K562 (cell line): ENCODE measurements at regions not wholly inside any gene's neighbourhood (a gene's known extent, or its start where the extent isn't known, plus 50 kb on each side); places are given as distances from the start of the nearest gene placed in this dataset.

ENCODE experiments used
- ATAC-seq: fragments of 200-7000 bp; cut with Tn5 transposase; 3 replicates; pipeline ENCODE4 v1.9.1; 2020; ENCODE audit warnings: moderate library complexity
- BruUV-seq: library from RNA; stranded (reverse); fragments of 400-500 nt; replicated peaks from 2 replicates; lab custom pipeline; 2021; lab: Mats Ljungman, UMichigan
- CTCF ChIA-PET: fragments of 300-600 bp; formaldehyde crosslinking; extraction: SDS; loops from one replicate; lab custom pipeline; 2021; ENCODE audit warnings: low intra/inter-chr PET ratio; lab: Yijun Ruan, JAX
- POLR2A ChIA-PET: fragments of 300-600, 350-650 bp; sonication (Branson Sonifier 250); formaldehyde crosslinking; extraction: SDS; loops from one replicate; lab custom pipeline; 2021; ENCODE audit warnings: antibody characterized with exemption, inconsistent platforms; lab: Yijun Ruan, JAX
- DNase-seq, 4 experiments: peaks; one replicate each; pipeline versions ENCODE4 v3.0.0 to v3.0.0-alpha.2; 2011 to 2018; ENCODE audit warnings: low spot score in 3 of 4, mixed read lengths in 3 of 4; ENCODE audit errors: extremely low read depth in 1 of 4
- FAIRE-seq: peaks from 2 replicates; lab custom pipeline; 2011; peaks lifted over from hg19 to GRCh38; lab: Jason Lieb, UNC
- H2AFZ ChIP-seq: 2 replicates; pipeline ENCODE4 v1.6.0; 2011; ENCODE audit warnings: low read depth, low read length, control low read depth, inconsistent platforms
- H3K27ac ChIP-seq: fragments of 200-600 bp; 3 replicates; pipeline ENCODE4 v1.8.0; 2011; ENCODE audit warnings: low read depth, mild to moderate bottlenecking, control low read depth, inconsistent platforms, low read length, moderate library complexity, mixed read lengths; ENCODE audit errors: extremely low read depth
- H3K27me3 ChIP-seq, 2 experiments: fragments of 300-600 bp in 1 of 2; 2 replicates in 1 of 2; 3 replicates in 1 of 2; pipeline versions ENCODE4 v1.6.0 to v1.8.0; 2011; ENCODE audit warnings: inconsistent platforms in 2 of 2, low read length in 2 of 2, mild to moderate bottlenecking in 1 of 2, mixed read lengths in 1 of 2, moderate library complexity in 1 of 2; ENCODE audit not compliant: control insufficient read depth in 2 of 2, insufficient read depth in 2 of 2
- H3K36me3 ChIP-seq: fragments of 300-600 bp; 3 replicates; pipeline ENCODE4 v1.8.0; 2011; ENCODE audit warnings: mild to moderate bottlenecking, low read length, inconsistent platforms; ENCODE audit not compliant: control insufficient read depth, insufficient read depth
- H3K4me1 ChIP-seq, 2 experiments: fragments of 200-600 bp in 1 of 2; replicated peaks in 1 of 2; 2 replicates in 1 of 2; 3 replicates in 1 of 2; pipeline versions ENCODE4 v1.5.1 to v1.8.0; 2011; ENCODE audit warnings: inconsistent platforms in 2 of 2, low read length in 2 of 2, mild to moderate bottlenecking in 1 of 2, mixed read lengths in 1 of 2, moderate library complexity in 1 of 2; ENCODE audit not compliant: control insufficient read depth in 2 of 2, insufficient read depth in 2 of 2
- H3K4me2 ChIP-seq: 2 replicates; pipeline ENCODE4 v1.6.1; 2011; ENCODE audit warnings: low read length, control low read depth, inconsistent platforms, mixed read lengths; ENCODE audit not compliant: insufficient read depth
- H3K4me3 ChIP-seq: fragments of 200-600 bp; sonication (generic), shearing (Covaris generic); 2 replicates; pipeline ENCODE4 v1.5.1; 2016; ENCODE audit warnings: control low read depth, inconsistent platforms
- H3K79me2 ChIP-seq: fragments of 200-600 bp; 3 replicates; pipeline ENCODE4 v1.8.0; 2011; ENCODE audit warnings: low read length, inconsistent platforms; ENCODE audit not compliant: control insufficient read depth, insufficient read depth
- H3K9ac ChIP-seq, 2 experiments: 2 replicates each; pipeline versions ENCODE4 v1.6.0 to v1.6.1; 2011; ENCODE audit warnings: low read depth in 2 of 2, low read length in 2 of 2, control low read depth in 1 of 2, inconsistent platforms in 1 of 2, mild to moderate bottlenecking in 1 of 2, mixed read lengths in 1 of 2; ENCODE audit not compliant: insufficient read depth in 1 of 2
- H3K9me1 ChIP-seq: one replicate; pipeline ENCODE4 v1.6.0; 2011; ENCODE audit warnings: inconsistent platforms, mild to moderate bottlenecking, low read length, moderate library complexity; ENCODE audit not compliant: control insufficient read depth, insufficient read depth
- H3K9me3 ChIP-seq: replicated peaks from 2 replicates; pipeline ENCODE4 v1.5.1; 2011; ENCODE audit warnings: low read depth, low read length, inconsistent platforms; ENCODE audit not compliant: control insufficient read depth, insufficient read depth
- H4K20me1 ChIP-seq: replicated peaks from 2 replicates; pipeline ENCODE4 v1.6.1; 2011; ENCODE audit warnings: low read length, inconsistent platforms, mixed read lengths; ENCODE audit not compliant: control insufficient read depth, insufficient read depth
- EGR1 ChIP-seq: fragments of 450-650 bp; conservative IDR thresholded peaks from 2 replicates; pipeline ENCODE4 v1.6.1; 2017; ENCODE audit warnings: mild to moderate bottlenecking
- ETV1 ChIP-seq: fragments of 450-650 bp; conservative IDR thresholded peaks from 2 replicates; pipeline ENCODE4 v1.6.1; 2016; ENCODE audit warnings: missing genetic modification characterization, control low read depth, low read depth, missing compliant biosample characterization
- FOSL1 ChIP-seq: fragments of 200-800 bp; sonication (Bioruptor generic); conservative IDR thresholded peaks from 2 replicates; pipeline ENCODE4 v1.6.1; 2016; ENCODE audit warnings: missing genetic modification characterization, missing compliant biosample characterization
- MTA3 ChIP-seq: fragments of 450-650 bp; formaldehyde crosslinking; IDR thresholded peaks from 2 replicates; pipeline ENCODE4 v1.6.1; 2017; ENCODE audit warnings: mild to moderate bottlenecking, borderline replicate concordance
- PKNOX1 ChIP-seq: fragments of 450-650 bp; IDR thresholded peaks from 2 replicates; pipeline ENCODE4 v1.6.1; 2016
- TBP ChIP-seq: optimal IDR thresholded peaks from 2 replicates; pipeline ENCODE3; 2011; ENCODE audit warnings: low read depth, low read length, improper control_type of control experiment
- THRA ChIP-seq: fragments of 450-650 bp; IDR thresholded peaks from 2 replicates; pipeline ENCODE4 v1.6.1; 2017; ENCODE audit warnings: mild to moderate bottlenecking, moderate library complexity
- ZNF699 ChIP-seq: fragments of 250-450 bp; sonication (Bioruptor Pico); IDR thresholded peaks from 2 replicates; pipeline ENCODE4 v1.8.0; 2021; ENCODE audit warnings: mild to moderate bottlenecking, moderate library complexity; ENCODE audit not compliant: insufficient replicate concordance
- ZNF830 ChIP-seq: fragments of 250-450 bp; sonication (Bioruptor Pico); IDR thresholded peaks from 2 replicates; pipeline ENCODE4 v1.5.0; 2021; ENCODE audit warnings: mild to moderate bottlenecking
- WGBS: fragments of 100-300 bp; shearing (Covaris generic); methylation state at CpG from one replicate; pipeline ENCODE4 v1.1.6; 2016; ENCODE audit warnings: low coverage, mixed read lengths; ENCODE audit not compliant: insufficient coverage; ENCODE audit errors: missing lambda C conversion rate; 5-methylcytosine and 5-hydroxymethylcytosine counted together
- in situ Hi-C: fragments of 300-500 bp; cut with MboI; formaldehyde crosslinking; loops from 4 replicates; pipeline ENCODE4 v1.15.0; 2018; ENCODE audit warnings: inconsistent platforms, mixed read lengths
- intact Hi-C: fragments of 100-400 bp; cut with micrococcal nuclease; formaldehyde crosslinking; loops from 2 replicates; pipeline ENCODE4 v1.14.2; 2022
- TF ChIP-seq, protein P1 (sequence below): fragments of 450-650 bp; formaldehyde crosslinking; IDR thresholded peaks from 2 replicates; pipeline ENCODE4 v1.4.0; 2022; ENCODE audit warnings: mild to moderate bottlenecking, moderate library complexity

DNA sequence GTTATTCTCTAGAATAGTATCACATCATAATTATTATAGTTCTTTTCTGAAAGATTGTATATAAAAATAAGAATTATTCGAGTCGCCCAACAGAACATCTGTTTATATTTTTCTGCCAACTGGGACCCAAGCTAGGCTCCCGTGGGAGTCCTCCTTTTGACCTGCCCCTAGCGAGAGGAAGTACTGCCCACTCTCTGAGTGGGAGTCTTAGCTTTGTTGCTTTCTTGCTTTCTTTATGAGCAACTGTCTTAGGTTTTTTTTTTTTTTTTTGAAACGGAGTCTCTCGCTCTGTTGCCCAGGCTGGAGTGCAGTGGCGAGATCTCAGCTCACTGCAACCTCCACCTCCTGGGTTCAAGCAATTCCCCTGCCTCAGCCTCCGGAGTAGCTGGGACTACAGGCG, 202.0 kb upstream of the ZNF184 start:
- Histone ChIP-seq H3K27ac (no peak overlapping the region), H3K9me3 (peaks cover 2% of the 10 kb centered on the region; the same call in 1 of the 2 replicates), H3K4me2 (no peak overlapping the region), H3K4me1 (peaks cover 2 to 6% of the 10 kb centered on the region in 2 experiments; a peak in 4 of 5 replicates), H3K4me3 (no peak overlapping the region), H3K9ac (no peak overlapping the region), H2AFZ (no peak overlapping the region), H3K9me1 (no peaks in the 10 kb centered on the region), H3K27me3 (no peaks in the 10 kb centered on the region), H4K20me1 (no peaks in the 10 kb centered on the region)
- ChIA-PET CTCF (interaction anchor here (0.6 kb wide), 1 partner anchor 221 kb away, joined by 4 read pairs; no protein-coding TSS in a partner anchor), POLR2A (interaction anchor here (0.9 to 2.1 kb wide), 3 partner anchors 9 to 19 kb away, joined by 3 to 5 read pairs (median 5); no protein-coding TSS in a partner anchor)
- intact Hi-C loops (loop anchor here (5.0 to 10.0 kb wide), 3 partner anchors 128 to 490 kb away; a partner anchor contains a TSS), in situ Hi-C loops (no loop called here)
- no peak for DNase-seq
- BruUV-seq, result no TSS peak
- ATAC-seq, result no peak
- TF ChIP-seq ETV1 (no peak), EGR1 (peak; percentile 52; the same call in 1 of the 2 replicates)
- TF ChIP-seq, all 486 proteins: peak for 1
- FAIRE-seq, result no peak
- Histone ChIP-seq H3K36me3 (no peaks in the 10 kb centered on the region), H3K79me2 (no peaks in the 10 kb centered on the region)
- WGBS, result 54% methylated on average over 8 of the region's 9 CpGs

DNA sequence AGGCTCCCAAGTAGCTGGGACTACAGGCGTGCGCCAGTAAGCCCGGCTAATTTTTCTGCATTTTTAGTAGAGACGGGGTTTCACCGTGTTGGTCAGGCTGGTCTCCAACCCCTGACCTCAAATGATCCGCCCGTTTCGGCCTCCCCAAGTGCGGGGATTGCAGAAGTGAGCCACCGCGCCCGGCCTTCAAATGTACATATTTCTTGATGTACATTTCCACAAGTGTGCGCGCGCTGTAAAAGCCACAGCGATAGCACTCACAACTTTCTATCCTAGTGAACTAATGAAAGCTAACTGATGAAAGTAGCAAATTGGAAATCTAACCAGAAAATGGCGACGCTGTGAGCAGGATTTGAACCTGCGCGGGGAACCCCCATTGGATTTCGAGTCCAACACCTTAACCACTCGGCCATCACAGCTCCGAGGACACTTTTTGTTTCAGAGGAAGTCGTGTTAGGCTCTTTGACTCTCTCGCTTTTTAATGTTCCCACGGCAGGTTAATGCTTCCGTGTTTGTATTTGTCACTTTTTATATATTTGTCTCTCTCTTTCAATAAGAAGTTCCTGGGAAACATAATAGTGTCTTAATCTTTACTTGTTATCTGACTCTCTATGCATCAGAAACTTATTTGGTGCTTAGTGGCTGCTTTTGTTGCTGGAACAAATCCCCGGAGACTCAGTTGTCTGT, 199.4 kb upstream of the ZNF184 start:
- H4K20me1 ChIP-seq, result no peaks in the 10 kb centered on the region
- no peaks in the 10 kb centered on the region for H3K27me3 ChIP-seq
- peaks cover 7% of the 10 kb centered on the region in 2 experiments; a peak in 4 of 5 replicates for H3K4me1 ChIP-seq
- FAIRE-seq (peak; percentile 65), ATAC-seq (peak; percentile 72), DNase-seq (peak; percentile 59 to 96 (median 70))
- intact Hi-C loops (loop anchor here (1.0 to 10.0 kb wide), 5 partner anchors 16 to 487 kb away; a partner anchor contains a TSS), in situ Hi-C loops (no loop called here)
- H3K27ac ChIP-seq, result peak overlapping the region; percentile 82
- H3K9me3 ChIP-seq, result no peaks in the 10 kb centered on the region
- H3K9me1 ChIP-seq, result no peaks in the 10 kb centered on the region
- H3K9ac ChIP-seq, result peak overlapping the region; percentile 36 to 67; a peak in 3 of 4 replicates
- no peaks in the 10 kb centered on the region for H3K36me3 ChIP-seq
- POLR2A ChIA-PET, result interaction anchor here (0.5 to 2.1 kb wide), 17 partner anchors 9 to 1071 kb away, joined by 3 to 10 read pairs (median 4); a partner anchor contains a TSS
- H3K4me3 ChIP-seq, result peak overlapping the region; percentile 53
- BruUV-seq, result TSS peak; percentile 100
- H2AFZ ChIP-seq, result peak overlapping the region; percentile 98
- peak overlapping the region; percentile 94 for H3K4me2 ChIP-seq
- H3K79me2 ChIP-seq, result no peaks in the 10 kb centered on the region
- CTCF ChIA-PET, result interaction anchor here (0.6 kb wide), 1 partner anchor 99 kb away, joined by 4 read pairs; no protein-coding TSS in a partner anchor
- under 1% methylated on average over 28 of the region's 28 CpGs for WGBS
- TF ChIP-seq THRA (peak; percentile 85), TBP (peak; percentile 99), FOSL1 (tag) (peak; percentile 45; the same call in 1 of the 2 replicates), ZNF699 (no peak), PKNOX1 (no peak), MTA3 (peak; percentile 92), ZNF830 (CRISPR knock-in tag) (0 out of 2 replicates have a peak, but pooled peaks have one; percentile 79)
- TF ChIP-seq, protein P1, sequence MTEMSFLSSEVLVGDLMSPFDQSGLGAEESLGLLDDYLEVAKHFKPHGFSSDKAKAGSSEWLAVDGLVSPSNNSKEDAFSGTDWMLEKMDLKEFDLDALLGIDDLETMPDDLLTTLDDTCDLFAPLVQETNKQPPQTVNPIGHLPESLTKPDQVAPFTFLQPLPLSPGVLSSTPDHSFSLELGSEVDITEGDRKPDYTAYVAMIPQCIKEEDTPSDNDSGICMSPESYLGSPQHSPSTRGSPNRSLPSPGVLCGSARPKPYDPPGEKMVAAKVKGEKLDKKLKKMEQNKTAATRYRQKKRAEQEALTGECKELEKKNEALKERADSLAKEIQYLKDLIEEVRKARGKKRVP (CRISPR knock-in tag), result peak; percentile 65; the same call in 1 of the 2 replicates
